Pons (tissue), 1 donor: ENCODE measurements at regions not wholly inside any gene's neighbourhood (a gene's known extent, or its start where the extent isn't known, plus 50 kb on each side); places are given as distances from the start of the nearest gene placed in this dataset.
"Not testable (repeated sequence)": the region's sequence is repeated elsewhere in the genome, so short reads cannot be mapped to it uniquely, and the experiment has no call there.

ENCODE experiments used
- DNase-seq: peaks from one replicate; pipeline ENCODE4 v3.0.0-alpha.2; 2016; ENCODE audit warnings: low spot score

DNA sequence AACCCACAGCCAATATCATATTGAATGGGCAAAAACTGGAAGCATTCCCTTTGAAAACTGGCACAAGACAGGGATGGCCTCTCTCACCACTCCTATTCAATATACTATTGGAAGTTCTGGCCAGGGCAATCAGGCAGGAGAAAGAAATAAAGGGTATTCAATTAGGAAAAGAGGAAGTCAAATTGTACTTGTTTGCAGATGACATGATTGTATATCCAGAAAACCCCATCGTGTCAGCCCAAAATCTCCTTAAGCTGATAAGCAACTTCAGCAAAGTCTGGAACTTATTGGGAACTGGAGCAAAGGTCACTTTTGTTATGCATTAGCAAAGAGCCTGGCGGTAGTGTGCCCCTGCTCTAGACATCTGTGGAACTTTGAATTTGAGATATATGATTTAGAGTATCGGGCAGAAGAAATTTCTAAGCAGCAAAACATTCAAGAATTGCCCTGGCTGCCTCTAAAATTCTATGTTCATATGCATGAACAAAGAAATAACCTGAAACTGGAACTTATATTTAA is 53.4 kb upstream of the PSMA1 start:
- not testable (repeated sequence) for DNase-seq

- DNase-seq = no peak
These were observed 57.1 kb upstream of the PSMA1 start for GRCh38 chr11:14577292-14577691.

GRCh38 chr11:14577835-14578529 is 57.8 kb upstream of the PSMA1 start:
- DNase-seq = no peak

GRCh38 chr11:14578541-14578956 is 58.4 kb upstream of the PSMA1 start:
- peak; percentile 72 for DNase-seq

- no peak for DNase-seq
These were observed 59.5 kb upstream of the PSMA1 start for GRCh38 chr11:14579646-14580045.

DNA sequence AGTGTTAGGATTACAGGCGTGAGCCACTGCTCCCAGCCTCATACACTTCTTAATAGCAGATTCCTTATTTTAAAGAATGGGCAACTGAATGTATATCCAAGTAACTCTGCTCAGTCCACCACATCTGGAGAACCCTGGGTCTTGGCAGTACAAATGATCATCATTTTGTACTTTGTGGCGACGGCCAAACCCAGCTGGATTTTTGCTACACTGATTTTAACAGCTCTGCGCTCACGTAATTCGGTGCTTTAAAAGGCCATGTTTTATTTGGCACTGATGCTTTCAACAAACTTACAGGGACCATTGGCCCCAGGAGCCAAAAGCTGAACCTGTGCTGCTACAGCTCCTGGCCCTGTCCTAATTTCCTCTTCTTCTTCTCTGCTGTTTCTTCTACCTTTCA is 60.8 kb upstream of the PDE3B start:
- DNase-seq = no peak

DNA sequence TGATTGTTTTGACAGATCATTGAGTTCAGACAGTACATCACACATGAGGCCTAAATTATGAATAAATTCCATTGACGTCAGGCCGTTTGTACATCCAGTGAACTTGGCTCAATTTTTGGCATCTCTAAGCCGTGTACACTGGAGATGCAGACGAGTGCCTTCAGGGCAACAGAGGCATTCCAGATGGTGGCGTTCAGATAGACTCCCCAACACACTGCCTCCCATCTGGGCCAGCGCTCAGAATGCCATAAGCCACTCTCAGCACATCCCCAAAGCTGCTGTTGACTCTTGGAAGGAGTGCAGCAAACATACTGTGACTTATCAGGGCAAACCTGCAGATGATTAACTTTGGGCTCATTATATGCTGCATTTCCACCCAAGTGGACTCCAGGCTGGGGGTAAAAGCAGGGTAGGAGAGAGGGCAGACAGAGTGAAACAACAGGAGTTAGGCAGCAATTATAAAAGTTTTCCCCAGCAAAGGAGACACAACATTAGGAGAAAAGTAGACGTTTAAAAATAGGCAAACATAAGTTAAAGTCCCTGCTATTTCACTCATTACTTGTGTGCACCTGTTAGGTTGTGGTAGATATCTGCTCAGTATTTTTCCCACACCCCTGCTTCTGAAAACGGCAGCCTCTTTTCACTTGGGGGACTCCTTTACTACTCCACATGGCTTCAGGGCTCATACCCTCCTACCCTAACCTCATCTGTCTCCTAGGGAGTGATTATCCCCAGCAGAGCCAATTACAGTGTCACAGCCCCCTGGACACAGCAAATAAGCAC is 60.2 kb upstream of the PDE3B start:
- DNase-seq = no peak

DNA sequence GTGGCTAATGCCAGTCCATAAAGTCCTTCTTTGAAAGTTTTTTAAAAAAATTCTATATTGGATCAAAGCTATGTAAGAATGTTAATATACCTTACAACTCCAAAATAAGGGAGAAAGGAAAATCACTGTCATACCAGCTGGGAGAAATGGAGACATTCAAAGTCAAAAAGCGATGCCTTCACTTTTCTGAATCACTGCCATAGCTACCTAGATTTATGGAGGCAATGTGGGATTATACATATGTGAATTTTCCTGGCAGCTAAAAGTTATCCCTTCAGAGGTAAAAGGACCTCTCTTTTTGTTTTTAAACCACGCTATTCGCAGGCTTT is 59.6 kb upstream of the PDE3B start:
- no peak for DNase-seq

- no peak for DNase-seq
These were observed 59.0 kb upstream of the PDE3B start for GRCh38 chr11:14584595-14584994.

DNA sequence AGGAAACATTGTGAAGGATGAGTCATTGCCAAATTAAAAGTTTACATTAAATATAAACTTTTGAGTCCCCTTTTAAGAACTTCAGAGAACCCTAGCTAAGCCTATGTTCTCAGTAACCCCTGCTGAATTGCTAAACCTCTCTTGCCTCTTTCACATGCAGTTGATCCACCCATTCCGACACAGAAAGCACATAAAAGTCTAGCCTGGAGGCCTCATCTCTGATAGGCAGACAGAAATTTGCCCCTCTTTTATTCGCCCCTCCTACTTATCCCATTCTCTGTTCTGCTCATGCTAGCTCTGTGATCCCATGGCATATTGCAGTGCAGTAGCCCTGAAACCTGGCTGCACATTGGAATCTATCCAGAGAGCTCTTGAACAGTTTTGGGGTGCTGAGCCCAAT is 58.2 kb upstream of the PDE3B start:
- DNase-seq = no peak

GRCh38 chr11:14587258-14587657 is 56.3 kb upstream of the PDE3B start:
- peak; percentile 26 for DNase-seq

DNA sequence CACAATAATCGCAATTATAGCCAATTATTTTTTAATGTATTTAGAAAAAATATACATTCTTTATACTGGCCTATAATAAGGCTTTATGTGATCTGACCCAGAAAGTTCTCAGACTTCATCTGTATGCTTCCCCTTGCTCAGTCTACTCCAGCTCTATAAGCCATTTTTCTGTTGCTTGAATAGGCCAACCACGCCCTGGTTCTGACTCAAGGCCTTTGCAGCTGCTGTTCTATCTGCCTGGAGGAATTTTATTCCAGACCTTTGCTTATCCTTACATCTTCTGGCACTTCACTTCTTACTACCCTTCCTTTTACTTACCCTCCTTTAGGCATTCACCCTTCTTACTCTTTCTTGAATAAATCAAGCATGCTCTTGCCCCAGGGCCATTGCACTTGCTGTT is 54.9 kb upstream of the PDE3B start:
- DNase-seq = no peak

DNA sequence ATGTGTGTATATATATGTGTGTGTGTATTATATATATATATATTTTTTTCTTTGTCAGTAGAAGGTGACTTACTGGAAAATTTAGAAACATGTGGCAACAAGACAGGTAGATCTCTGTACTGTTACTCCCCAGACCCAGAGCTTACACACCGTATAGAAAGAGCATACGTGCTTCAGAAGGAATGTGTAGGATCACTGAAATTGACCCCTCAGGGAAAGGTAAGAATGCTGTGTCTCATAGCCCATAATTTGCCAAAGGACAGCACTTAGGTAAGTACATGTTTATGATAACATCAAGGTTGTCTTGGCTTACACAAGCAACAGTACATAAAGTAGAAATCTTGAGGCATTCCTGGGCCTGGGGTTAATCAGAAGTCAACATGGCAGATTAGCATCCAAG is 54.2 kb upstream of the PDE3B start:
- DNase-seq = no peak

GRCh38 chr11:14591046-14591445 is 52.6 kb upstream of the PDE3B start:
- DNase-seq = not testable (repeated sequence)

DNA sequence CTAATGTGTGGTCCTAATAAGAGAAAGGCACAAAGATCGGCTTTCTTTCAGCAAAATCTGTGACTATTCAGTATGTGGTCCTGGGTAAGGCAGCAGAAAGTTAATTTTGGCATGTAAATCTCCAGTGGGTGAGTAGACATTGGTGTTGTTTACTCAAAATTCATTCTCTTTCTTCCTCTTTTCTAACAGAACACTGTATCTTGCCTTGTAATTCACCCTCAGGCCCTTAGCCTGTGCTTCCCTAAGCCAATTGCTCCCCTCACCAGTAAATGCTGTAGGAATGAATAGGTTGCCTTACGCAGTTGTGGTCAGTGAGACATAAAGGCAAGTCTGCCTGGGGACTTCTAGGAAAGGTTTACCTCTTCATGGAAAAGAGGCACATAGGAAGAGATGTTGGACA is 49.9 kb upstream of the PDE3B start:
- DNase-seq = no peak
